GM12878 (cell line): ENCODE measurements at regions not wholly inside any gene's neighbourhood (a gene's known extent, or its start where the extent isn't known, plus 50 kb on each side); places are given as distances from the start of the nearest gene placed in this dataset.

Experiments used
- ATAC-seq: fragments of 200-7000 bp; cut with Tn5 transposase; 3 replicates; pipeline ENCODE4 v1.9.1; 2020; ENCODE audit warnings: mild to moderate bottlenecking, moderate library complexity
- BruUV-seq: library from RNA; stranded (reverse); fragments of 400-500 nt; replicated peaks from 2 replicates; lab custom pipeline; 2021; lab: Mats Ljungman, UMichigan
- CTCF ChIA-PET: fragments of 300-600 bp; sonication (Branson Sonifier 250); formaldehyde crosslinking; extraction: SDS; loops from one replicate; lab custom pipeline; 2021; ENCODE audit warnings: inconsistent platforms; lab: Yijun Ruan, JAX
- POLR2A ChIA-PET: fragments of 350-600 bp; formaldehyde crosslinking; extraction: SDS; loops from one replicate; lab custom pipeline; 2021; ENCODE audit warnings: inconsistent platforms; lab: Charles Lee
- RAD21 ChIA-PET: fragments of 300-600 bp; sonication (Branson Sonifier 250); formaldehyde crosslinking; loops from one replicate; lab custom pipeline; 2023; ENCODE audit warnings: antibody characterized with exemption; ENCODE audit not compliant: unreplicated experiment; lab: Charles Lee
- SMC1A ChIA-PET: fragments of 300-600 bp; sonication (Branson Sonifier 250); formaldehyde crosslinking; loops from one replicate; lab custom pipeline; 2023; ENCODE audit not compliant: unreplicated experiment, uncharacterized antibody; lab: Charles Lee
- DNase-seq: peaks from one replicate; pipeline ENCODE4 v3.0.0-alpha.2; 2011; ENCODE audit warnings: low read depth, low spot score
- FAIRE-seq: peaks from 3 replicates; lab custom pipeline; 2011; peaks lifted over from hg19 to GRCh38; lab: Jason Lieb, UNC
- H2AFZ ChIP-seq: 2 replicates; pipeline ENCODE4 v1.6.0; 2011; ENCODE audit warnings: low read depth, low read length, control low read depth; ENCODE audit not compliant: control insufficient read depth
- H3K27ac ChIP-seq: 2 replicates; pipeline ENCODE4 v1.5.1; 2011; ENCODE audit warnings: control low read depth; ENCODE audit not compliant: control insufficient read depth, insufficient read depth
- H3K27me3 ChIP-seq, 2 experiments: replicated peaks in 1 of 2; 2 replicates each; pipeline versions ENCODE4 v1.6.0 to v1.6.1; 2011; ENCODE audit warnings: low read length in 1 of 2; ENCODE audit not compliant: control insufficient read depth in 2 of 2, insufficient read depth in 2 of 2
- H3K36me3 ChIP-seq, 2 experiments: 2 replicates each; pipeline ENCODE4 v1.5.1; 2011; ENCODE audit warnings: low read length in 1 of 2; ENCODE audit not compliant: control insufficient read depth in 2 of 2, insufficient read depth in 2 of 2
- H3K4me1 ChIP-seq: 2 replicates; pipeline ENCODE4 v1.6.1; 2011; ENCODE audit warnings: mild to moderate bottlenecking, low read length, moderate library complexity, mixed read lengths; ENCODE audit not compliant: control insufficient read depth, insufficient read depth
- H3K4me2 ChIP-seq: 2 replicates; pipeline ENCODE4 v1.6.0; 2011; ENCODE audit warnings: control low read depth; ENCODE audit not compliant: control insufficient read depth, insufficient read depth
- H3K4me3 ChIP-seq: fragments of 200-600 bp; sonication (generic); 2 replicates; pipeline ENCODE4 v1.5.1; 2016
- H3K79me2 ChIP-seq: 2 replicates; pipeline ENCODE4 v1.6.0; 2011; ENCODE audit warnings: low read length; ENCODE audit not compliant: control insufficient read depth, insufficient read depth
- H3K9ac ChIP-seq: 2 replicates; pipeline ENCODE4 v1.8.0; 2011; ENCODE audit warnings: low read length, control low read depth, mixed read lengths; ENCODE audit not compliant: control insufficient read depth, insufficient read depth
- H3K9me3 ChIP-seq: replicated peaks from 3 replicates; pipeline ENCODE4 v1.5.1; 2011; ENCODE audit warnings: mild to moderate bottlenecking, low read length; ENCODE audit not compliant: control insufficient read depth, insufficient read depth
- H4K20me1 ChIP-seq: 2 replicates; pipeline ENCODE4 v1.6.0; 2011; ENCODE audit not compliant: control insufficient read depth, insufficient read depth
- ASH2L ChIP-seq: fragments of 300-600, 200-600 bp; sonication (generic); IDR thresholded peaks from 2 replicates; pipeline ENCODE4 v1.6.1; 2017; ENCODE audit warnings: low read depth, mild to moderate bottlenecking, borderline replicate concordance
- BACH1 ChIP-seq: fragments of 450-650 bp; IDR thresholded peaks from 2 replicates; pipeline ENCODE4 v1.6.1; 2017; ENCODE audit warnings: mild to moderate bottlenecking, borderline replicate concordance
- CREM ChIP-seq: IDR thresholded peaks from 2 replicates; pipeline ENCODE4 v1.6.1; 2014; ENCODE audit warnings: antibody characterized with exemption, low read depth
- EZH2 ChIP-seq: IDR thresholded peaks from 2 replicates; pipeline ENCODE4 v1.6.1; 2012; ENCODE audit warnings: low read depth, mild to moderate bottlenecking, control low read depth, inconsistent platforms, low read length, borderline replicate concordance; ENCODE audit not compliant: control insufficient read depth
- FOS ChIP-seq: IDR thresholded peaks from 3 replicates; pipeline ENCODE4 v1.6.1; 2011; ENCODE audit warnings: borderline replicate concordance; ENCODE audit not compliant: insufficient read length; ENCODE audit errors: extremely low read depth
- NR2C2 ChIP-seq: IDR thresholded peaks from 2 replicates; pipeline ENCODE4 v1.6.1; 2011; ENCODE audit warnings: borderline replicate concordance, low read depth; ENCODE audit not compliant: control insufficient read depth, insufficient read length
- NRF1 ChIP-seq: conservative IDR thresholded peaks from 2 replicates; pipeline ENCODE4 v1.6.1; 2011; ENCODE audit warnings: mild to moderate bottlenecking, low read depth, low read length, improper control_type of control experiment
- POLR2AphosphoS2 ChIP-seq: IDR thresholded peaks from 2 replicates; pipeline ENCODE4 v1.6.1; 2011; ENCODE audit warnings: low read depth, mild to moderate bottlenecking, low read length, improper control_type of control experiment, moderate library complexity
- RELB ChIP-seq: fragments of 450-650 bp; IDR thresholded peaks from 2 replicates; pipeline ENCODE4 v1.6.1; 2017; ENCODE audit warnings: low read depth, mild to moderate bottlenecking, moderate library complexity
- SIN3A ChIP-seq: IDR thresholded peaks from 2 replicates; pipeline ENCODE4 v1.6.1; 2012; ENCODE audit warnings: low read depth, low read length, improper control_type of control experiment
- SMAD5 ChIP-seq: IDR thresholded peaks from 2 replicates; pipeline ENCODE4 v1.6.1; 2016; ENCODE audit warnings: antibody characterized with exemption, low read depth
- SREBF2 ChIP-seq: IDR thresholded peaks from 2 replicates; pipeline ENCODE4 v1.6.1; 2012; ENCODE audit warnings: mild to moderate bottlenecking, low read length
- ZNF687 ChIP-seq: fragments of 450-650 bp; IDR thresholded peaks from 2 replicates; pipeline ENCODE4 v1.6.1; 2017; ENCODE audit warnings: mild to moderate bottlenecking, moderate library complexity
- WGBS: methylation state at CpG from one replicate; pipeline ENCODE4 v1.1.6; 2016; ENCODE audit warnings: low lambda C conversion rate; ENCODE audit not compliant: insufficient replicate concordance, insufficient coverage; ENCODE audit errors: missing lambda C conversion rate; 5-methylcytosine and 5-hydroxymethylcytosine counted together
- in situ Hi-C: fragments of 300-500 bp; cut with MboI; formaldehyde crosslinking; loops from 9 replicates; pipeline ENCODE4 v1.14.3; 2018; ENCODE audit warnings: mixed read lengths
- intact Hi-C: fragments of 100-400 bp; cut with micrococcal nuclease; formaldehyde crosslinking; loops from one replicate; pipeline ENCODE4 v1.14.2; 2022; ENCODE audit not compliant: unreplicated experiment

- H3K4me2 ChIP-seq = no peak overlapping the region
- ChIA-PET CTCF (no interaction called here), POLR2A (no interaction called here), SMC1A (no interaction called here), RAD21 (no interaction called here)
- no peak overlapping the region for H3K27ac ChIP-seq
- no peaks in the 10 kb centered on the region for H4K20me1 ChIP-seq
- no peaks in the 10 kb centered on the region for H3K79me2 ChIP-seq
- no peak overlapping the region for H3K9ac ChIP-seq
- no peaks in the 10 kb centered on the region for H3K36me3 ChIP-seq
- H3K4me1 ChIP-seq = no peaks in the 10 kb centered on the region
- WGBS = 51% methylated on average over 5 of the region's 5 CpGs
- BruUV-seq = no TSS peak
- intact Hi-C loops (no loop called here), in situ Hi-C loops (no loop called here)
- no peaks in the 10 kb centered on the region for H3K9me3 ChIP-seq
- H3K4me3 ChIP-seq = no peak overlapping the region
- H3K27me3 ChIP-seq = no peaks in the 10 kb centered on the region
- no peak overlapping the region for H2AFZ ChIP-seq
- ATAC-seq (no peak), FAIRE-seq (no peak), DNase-seq (no peak)
- TF ChIP-seq RELB (no peak), ASH2L (no peak), SIN3A (no peak), EZH2 (no peak)
Observed at GRCh38 chr7:16001477-16001876, 315.0 kb upstream of the MEOX2 start.

GRCh38 chr7:15998617-15999016 is 312.1 kb upstream of the MEOX2 start:
- Histone ChIP-seq H3K36me3 (no peaks in the 10 kb centered on the region), H3K9me3 (no peaks in the 10 kb centered on the region), H4K20me1 (no peaks in the 10 kb centered on the region), H2AFZ (no peak overlapping the region), H3K9ac (no peak overlapping the region), H3K4me3 (no peak overlapping the region), H3K4me2 (no peak overlapping the region), H3K27ac (no peak overlapping the region), H3K79me2 (no peaks in the 10 kb centered on the region), H3K4me1 (no peaks in the 10 kb centered on the region), H3K27me3 (no peaks in the 10 kb centered on the region)
- intact Hi-C loops = no loop called here
- ATAC-seq (no peak), FAIRE-seq (no peak), DNase-seq (no peak)
- CTCF ChIA-PET = no interaction called here
- SMC1A ChIA-PET = no interaction called here
- in situ Hi-C loops = no loop called here
- WGBS = 0% methylated on average over 1 of the region's 1 CpG
- POLR2A ChIA-PET = no interaction called here
- no TSS peak for BruUV-seq
- no peak for TF ChIP-seq SREBF2
- no peak for TF ChIP-seq BACH1
- no peak for TF ChIP-seq CREM
- no peak for TF ChIP-seq ZNF687
- TF ChIP-seq FOS = no peak
- TF ChIP-seq POLR2AphosphoS2 = no peak
- TF ChIP-seq SMAD5 = no peak
- TF ChIP-seq NR2C2 = no peak
- TF ChIP-seq SIN3A = no peak
- TF ChIP-seq NRF1 = no peak
- RAD21 ChIA-PET = no interaction called here
